ENCODE measurements at regions not wholly inside any gene's neighbourhood (a gene's known extent, or its start where the extent isn't known, plus 50 kb on each side); places are given as distances from the start of the nearest gene placed in this dataset.
A peak's percentile ranks its signal among the peaks of the same experiment; 100 is the strongest.

DNA sequence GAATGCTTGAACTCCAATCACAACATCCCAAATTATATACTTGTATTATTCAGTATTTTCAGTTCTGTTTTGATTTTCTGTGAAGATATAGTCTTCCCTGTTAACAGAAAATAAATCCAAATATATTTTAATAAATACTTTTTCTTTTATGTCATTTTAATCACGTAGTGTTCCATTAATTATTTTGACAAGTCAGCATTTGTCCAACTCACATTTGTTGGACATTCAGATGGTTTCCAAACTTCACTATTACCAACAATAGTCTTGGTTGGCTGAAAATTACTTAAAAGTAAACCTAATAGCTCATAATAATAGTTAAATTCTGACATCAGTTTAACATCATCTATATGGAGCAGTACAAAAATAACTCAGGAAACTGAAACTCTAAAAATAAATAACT lies 60.7 kb upstream of the SPANXD start:
- no peak overlapping the region for H3K23ac ChIP-seq (ENCODE audit: low read depth, low read length)
- H2AK9ac ChIP-seq (replicated peaks; ENCODE audit: low read depth, low read length, poor library complexity): no peak overlapping the region
- in situ Hi-C loops (cut with MboI; ENCODE audit: low sequenced_read_pairs): no loop called here
- H3K79me1 ChIP-seq (ENCODE audit: low read depth in 1 of 2, low read length in 2 of 2): no peaks in the 10 kb centered on the region
- peaks cover 2% of the 10 kb centered on the region; the same call in 1 of the 2 replicates for H3K9me3 ChIP-seq (ENCODE audit: control insufficient read depth, insufficient read depth, low read length)
- H3K56ac ChIP-seq (ENCODE audit: extremely low read depth, insufficient read depth, low read length): no peak overlapping the region
- dilution Hi-C loops (cut with HindIII; ENCODE audit: low sequenced_read_pairs, unreplicated experiment): no loop called here
- no TSS peak for BruUV-seq (replicated peaks)
- TF ChIP-seq MAFK (IDR thresholded peaks at IDR 0.05; ENCODE audit: low read depth, low read length) (peak; percentile 83), BHLHE40 (IDR thresholded peaks at IDR 0.05; ENCODE audit: low read depth, low read length) (no peak)
- TF ChIP-seq, protein P1, sequence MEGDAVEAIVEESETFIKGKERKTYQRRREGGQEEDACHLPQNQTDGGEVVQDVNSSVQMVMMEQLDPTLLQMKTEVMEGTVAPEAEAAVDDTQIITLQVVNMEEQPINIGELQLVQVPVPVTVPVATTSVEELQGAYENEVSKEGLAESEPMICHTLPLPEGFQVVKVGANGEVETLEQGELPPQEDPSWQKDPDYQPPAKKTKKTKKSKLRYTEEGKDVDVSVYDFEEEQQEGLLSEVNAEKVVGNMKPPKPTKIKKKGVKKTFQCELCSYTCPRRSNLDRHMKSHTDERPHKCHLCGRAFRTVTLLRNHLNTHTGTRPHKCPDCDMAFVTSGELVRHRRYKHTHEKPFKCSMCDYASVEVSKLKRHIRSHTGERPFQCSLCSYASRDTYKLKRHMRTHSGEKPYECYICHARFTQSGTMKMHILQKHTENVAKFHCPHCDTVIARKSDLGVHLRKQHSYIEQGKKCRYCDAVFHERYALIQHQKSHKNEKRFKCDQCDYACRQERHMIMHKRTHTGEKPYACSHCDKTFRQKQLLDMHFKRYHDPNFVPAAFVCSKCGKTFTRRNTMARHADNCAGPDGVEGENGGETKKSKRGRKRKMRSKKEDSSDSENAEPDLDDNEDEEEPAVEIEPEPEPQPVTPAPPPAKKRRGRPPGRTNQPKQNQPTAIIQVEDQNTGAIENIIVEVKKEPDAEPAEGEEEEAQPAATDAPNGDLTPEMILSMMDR (conservative IDR thresholded peaks at IDR 0.05; ENCODE audit: low read depth, low read length): no peak
- no peaks in the 10 kb centered on the region for H3K9me1 ChIP-seq (ENCODE audit: insufficient read depth, low read length)
- no peak overlapping the region for H3K27ac ChIP-seq (ENCODE audit: insufficient read depth, low read length)
- no peaks in the 10 kb centered on the region for H3K36me3 ChIP-seq (ENCODE audit: control insufficient read depth, insufficient read depth, low read length)
- H3K9ac ChIP-seq (ENCODE audit: low read depth, low read length): no peak overlapping the region
- ATAC-seq (ENCODE audit: low read depth) (no peak), DNase-seq (no peak)
- H2BK120ac ChIP-seq (ENCODE audit: low read depth, low read length): no peak overlapping the region
- no peak overlapping the region for H2BK15ac ChIP-seq (ENCODE audit: low read depth, low read length)
- no peak overlapping the region for H2AK5ac ChIP-seq (ENCODE audit: low read depth, low read length)
- intact Hi-C loops (cut with micrococcal nuclease): no loop called here
- CTCF ChIA-PET: no interaction called here
- no peak overlapping the region for H3K14ac ChIP-seq (replicated peaks; ENCODE audit: low read depth, low read length)
- no peak overlapping the region for H4K5ac ChIP-seq (ENCODE audit: low read depth, low read length)
- no peak overlapping the region for H3K4ac ChIP-seq (ENCODE audit: low read depth, low read length)
- POLR2A ChIA-PET (ENCODE audit: unreplicated experiment): interaction anchor here (0.6 kb wide), 1 partner anchor 33 kb away, joined by 3 read pairs; no protein-coding TSS in a partner anchor
- H3K27me3 ChIP-seq (ENCODE audit: control insufficient read depth, insufficient read depth, low read length): no peaks in the 10 kb centered on the region
- no peak overlapping the region for H3K18ac ChIP-seq (ENCODE audit: low read depth, low read length)
- no peak overlapping the region for H4K8ac ChIP-seq (ENCODE audit: low read depth in 2 of 2, low read length in 2 of 2)
- no peaks in the 10 kb centered on the region for H4K20me1 ChIP-seq (ENCODE audit: insufficient read depth, low read length)
- no peak overlapping the region for H2BK5ac ChIP-seq (ENCODE audit: low read depth, low read length, poor library complexity, severe bottlenecking)
- no peak overlapping the region for H3K4me3 ChIP-seq (ENCODE audit: insufficient read depth, low read depth, low read length)
- no peak overlapping the region for H3K4me2 ChIP-seq (ENCODE audit: low read depth, low read length)
- no peak overlapping the region for H2BK20ac ChIP-seq (ENCODE audit: low read depth, low read length)
- no peaks in the 10 kb centered on the region for H3K4me1 ChIP-seq (ENCODE audit: control insufficient read depth, insufficient read depth, low read length)
- no peak overlapping the region for H2AFZ ChIP-seq (replicated peaks; ENCODE audit: low read length, poor library complexity)
- H4K91ac ChIP-seq (ENCODE audit: insufficient read depth, low read depth, low read length): no peak overlapping the region
- no CpG with 5 or more reads among the region's 1 CpG for WGBS, 2 experiments (ENCODE audit: extremely low coverage in 2 of 2, insufficient read length in 1 of 2)

Measured in IMR-90 (cell line).